ENCODE measurements at regions not wholly inside any gene's neighbourhood (a gene's known extent, or its start where the extent isn't known, plus 50 kb on each side); places are given as distances from the start of the nearest gene placed in this dataset.

DNA sequence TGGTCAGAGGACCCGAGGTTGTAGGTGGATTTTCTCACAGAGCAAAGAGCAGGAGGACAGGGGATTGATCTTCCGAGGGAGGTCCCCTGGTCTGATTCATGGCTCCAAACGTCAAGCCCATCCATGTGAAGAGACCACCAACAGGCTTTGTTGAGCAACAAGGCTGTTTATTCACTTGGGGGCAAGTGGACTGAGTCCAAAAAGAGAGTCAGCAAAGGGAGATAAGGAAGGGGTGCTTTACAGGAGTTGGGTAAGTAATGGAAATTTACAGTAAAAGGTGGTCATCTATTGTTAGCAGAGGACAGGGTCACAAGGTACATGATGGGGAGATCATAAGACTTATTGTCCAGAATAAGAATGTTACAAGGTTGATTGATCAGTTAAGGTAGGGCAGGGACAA lies 2285.8 kb downstream of the TP53TG3F start:
- H3K27me3 ChIP-seq (ENCODE audit: insufficient read depth, low read depth, severe bottlenecking): peaks cover 54% of the 10 kb centered on the region
- H3K9me3 ChIP-seq (ENCODE audit: severe bottlenecking): no peaks in the 10 kb centered on the region
- no peak for DNase-seq
- H3K27ac ChIP-seq: no peak overlapping the region
- H3K4me3 ChIP-seq (ENCODE audit: low read depth, low read length): no peak overlapping the region
- no peaks in the 10 kb centered on the region for H3K36me3 ChIP-seq
- TF ChIP-seq, protein P1, sequence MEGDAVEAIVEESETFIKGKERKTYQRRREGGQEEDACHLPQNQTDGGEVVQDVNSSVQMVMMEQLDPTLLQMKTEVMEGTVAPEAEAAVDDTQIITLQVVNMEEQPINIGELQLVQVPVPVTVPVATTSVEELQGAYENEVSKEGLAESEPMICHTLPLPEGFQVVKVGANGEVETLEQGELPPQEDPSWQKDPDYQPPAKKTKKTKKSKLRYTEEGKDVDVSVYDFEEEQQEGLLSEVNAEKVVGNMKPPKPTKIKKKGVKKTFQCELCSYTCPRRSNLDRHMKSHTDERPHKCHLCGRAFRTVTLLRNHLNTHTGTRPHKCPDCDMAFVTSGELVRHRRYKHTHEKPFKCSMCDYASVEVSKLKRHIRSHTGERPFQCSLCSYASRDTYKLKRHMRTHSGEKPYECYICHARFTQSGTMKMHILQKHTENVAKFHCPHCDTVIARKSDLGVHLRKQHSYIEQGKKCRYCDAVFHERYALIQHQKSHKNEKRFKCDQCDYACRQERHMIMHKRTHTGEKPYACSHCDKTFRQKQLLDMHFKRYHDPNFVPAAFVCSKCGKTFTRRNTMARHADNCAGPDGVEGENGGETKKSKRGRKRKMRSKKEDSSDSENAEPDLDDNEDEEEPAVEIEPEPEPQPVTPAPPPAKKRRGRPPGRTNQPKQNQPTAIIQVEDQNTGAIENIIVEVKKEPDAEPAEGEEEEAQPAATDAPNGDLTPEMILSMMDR (IDR thresholded peaks at IDR 0.05; ENCODE audit: low read depth, low read length): no peak

DNA sequence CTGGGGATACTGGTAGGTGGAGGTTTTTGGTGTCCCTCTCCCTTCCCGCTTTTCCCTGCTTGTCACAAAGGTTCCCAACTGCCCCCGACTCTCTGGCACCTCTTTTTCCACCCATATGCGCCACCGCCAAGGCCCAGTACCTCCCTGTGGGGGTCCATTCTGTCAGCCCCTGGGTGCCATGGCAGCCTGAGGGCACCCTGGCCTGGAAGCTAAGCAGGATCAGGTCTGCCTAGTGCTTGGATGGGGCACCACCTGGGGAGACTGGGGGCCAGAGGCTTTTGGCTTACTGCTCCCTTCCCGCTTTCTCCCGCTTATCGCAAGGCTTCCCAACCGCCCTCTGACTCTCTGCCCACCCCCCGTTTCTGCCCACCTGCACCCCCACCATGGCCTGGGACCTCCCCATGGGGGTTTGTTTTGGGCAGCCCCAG lies 2286.4 kb downstream of the TP53TG3F start:
- TF ChIP-seq, protein P1 (IDR thresholded peaks at IDR 0.05; ENCODE audit: low read depth, low read length): no peak
- Histone ChIP-seq H3K9me3 (ENCODE audit: severe bottlenecking) (no peaks in the 10 kb centered on the region), H3K36me3 (no peaks in the 10 kb centered on the region), H3K27ac (no peak overlapping the region), H3K4me3 (ENCODE audit: low read depth, low read length) (no peak overlapping the region), H3K27me3 (ENCODE audit: insufficient read depth, low read depth, severe bottlenecking) (peaks cover 60% of the 10 kb centered on the region)
- no peak for DNase-seq

DNA sequence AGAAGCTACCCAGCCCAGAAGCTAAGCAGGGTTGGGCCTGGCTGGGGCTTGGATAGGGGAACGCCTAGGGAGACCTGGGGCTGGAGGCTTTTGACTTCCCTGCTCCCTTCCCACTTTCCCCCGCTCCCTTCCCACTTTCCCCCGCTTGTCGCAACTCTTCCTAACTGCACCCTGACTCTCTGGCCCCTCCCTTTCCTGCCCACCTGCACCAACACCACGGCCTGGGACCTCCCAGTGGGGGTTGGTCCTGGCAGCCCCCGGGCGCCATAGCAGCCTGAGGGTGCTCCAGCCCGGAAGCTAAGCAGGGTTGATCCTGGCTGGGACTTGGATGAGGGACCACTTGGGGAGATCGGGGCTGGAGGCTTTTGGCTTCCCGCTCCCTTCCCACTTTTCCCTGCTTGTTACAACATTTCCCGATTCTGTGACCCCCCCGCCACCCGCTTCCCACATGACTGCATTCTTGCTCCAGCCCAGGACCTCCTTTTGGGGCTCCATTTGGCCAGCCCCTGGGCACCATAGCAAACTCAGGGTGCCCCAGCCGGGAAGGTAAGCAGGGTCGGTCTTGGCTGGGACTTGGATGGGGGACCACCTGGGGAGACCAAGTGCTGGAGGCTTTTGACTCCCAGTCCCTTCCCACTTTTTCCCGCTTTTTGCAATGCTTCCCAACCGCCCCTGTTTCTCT lies 2287.0 kb downstream of the TP53TG3F start:
- no peaks in the 10 kb centered on the region for H3K36me3 ChIP-seq
- no peaks in the 10 kb centered on the region for H3K9me3 ChIP-seq (ENCODE audit: severe bottlenecking)
- peaks cover 62% of the 10 kb centered on the region for H3K27me3 ChIP-seq (ENCODE audit: insufficient read depth, low read depth, severe bottlenecking)
- TF ChIP-seq, protein P1 (IDR thresholded peaks at IDR 0.05; ENCODE audit: low read depth, low read length): no peak
- H3K27ac ChIP-seq: no peak overlapping the region
- H3K4me3 ChIP-seq (ENCODE audit: low read depth, low read length): no peak overlapping the region
- DNase-seq: no peak

DNA sequence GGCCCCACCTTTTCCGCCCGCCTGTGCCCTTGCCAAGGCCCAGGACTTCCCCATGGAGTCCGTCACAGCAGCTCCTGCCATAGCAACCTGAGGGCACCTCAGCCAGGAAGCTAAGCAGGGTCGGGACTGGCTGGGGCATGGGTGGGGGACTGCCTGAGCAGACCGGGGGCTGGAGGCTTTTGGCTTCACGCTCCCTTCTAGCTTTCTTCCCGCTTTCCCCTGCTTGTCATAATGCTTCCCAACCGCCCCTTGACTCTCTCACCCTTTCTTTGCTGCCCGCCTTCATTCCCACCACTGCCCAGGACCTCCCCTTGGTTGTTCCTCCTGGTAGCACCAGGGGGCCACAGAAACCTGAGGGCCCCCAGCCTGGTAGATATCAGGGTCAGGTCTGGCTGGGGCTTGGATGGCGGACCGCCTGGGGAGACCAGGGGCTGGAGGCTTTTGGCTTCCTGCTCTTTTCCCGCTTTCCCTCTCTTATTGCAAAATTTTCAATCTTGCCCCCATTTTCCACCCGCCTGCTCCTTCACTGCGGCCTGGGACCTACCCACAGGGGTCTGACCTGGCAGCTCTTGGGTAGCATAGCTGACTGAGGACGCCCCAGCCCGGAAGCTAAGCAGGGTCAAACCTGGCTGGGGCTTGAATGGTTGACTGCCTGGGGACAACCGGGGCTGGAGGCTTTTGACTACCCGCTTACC lies 2287.7 kb downstream of the TP53TG3F start:
- Histone ChIP-seq H3K27ac (no peak overlapping the region), H3K27me3 (ENCODE audit: insufficient read depth, low read depth, severe bottlenecking) (peaks cover 69% of the 10 kb centered on the region), H3K9me3 (ENCODE audit: severe bottlenecking) (no peaks in the 10 kb centered on the region), H3K4me3 (ENCODE audit: low read depth, low read length) (no peak overlapping the region), H3K36me3 (no peaks in the 10 kb centered on the region)
- TF ChIP-seq, protein P1 (IDR thresholded peaks at IDR 0.05; ENCODE audit: low read depth, low read length): no peak
- DNase-seq: no peak

DNA sequence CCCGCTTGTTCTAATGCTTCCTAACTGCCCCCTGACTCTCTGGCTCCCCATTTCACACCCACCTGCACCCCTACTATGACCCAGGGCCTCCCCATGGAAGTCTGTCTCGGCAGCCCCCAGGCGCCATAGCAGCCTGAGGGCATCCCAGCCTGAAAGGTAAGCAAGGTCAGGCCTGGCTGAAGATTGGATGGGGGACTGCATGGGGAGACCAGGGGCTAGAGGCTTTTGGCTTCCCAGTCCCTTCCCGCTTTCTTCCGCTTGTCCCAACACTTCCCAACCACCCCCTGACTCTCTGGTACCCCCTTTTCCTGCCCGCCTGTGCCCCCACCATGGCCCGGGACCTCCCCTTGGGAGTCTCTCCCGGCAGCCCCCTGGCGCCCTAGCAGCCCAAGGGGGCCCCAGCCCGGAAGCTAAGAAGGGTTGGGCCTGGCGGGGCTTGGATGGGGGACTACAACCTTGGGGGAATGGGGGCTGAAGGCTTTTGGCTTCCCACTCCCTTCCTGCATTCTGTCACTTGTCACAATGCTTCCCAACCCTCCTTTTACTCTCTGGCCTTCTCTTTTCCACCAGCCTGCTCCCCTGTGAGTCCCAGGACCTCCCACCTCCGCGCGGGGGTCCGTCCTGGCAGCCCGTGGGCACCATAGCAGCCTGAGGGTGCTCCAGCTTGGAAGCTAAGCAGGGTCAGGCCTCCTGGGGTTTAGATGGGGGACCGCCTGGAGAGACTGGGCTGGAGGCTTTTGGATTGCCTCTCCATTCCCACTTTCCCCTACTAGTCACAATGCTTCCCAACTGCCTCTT lies 2288.4 kb downstream of the TP53TG3F start:
- no peak for DNase-seq
- Histone ChIP-seq H3K4me3 (ENCODE audit: low read depth, low read length) (no peak overlapping the region), H3K27ac (no peak overlapping the region), H3K9me3 (ENCODE audit: severe bottlenecking) (no peaks in the 10 kb centered on the region), H3K36me3 (no peaks in the 10 kb centered on the region), H3K27me3 (ENCODE audit: insufficient read depth, low read depth, severe bottlenecking) (peaks cover 76% of the 10 kb centered on the region)
- TF ChIP-seq, protein P1 (IDR thresholded peaks at IDR 0.05; ENCODE audit: low read depth, low read length): no peak

Data from WERI-Rb-1 (cell line).